ENCODE measurements at regions not wholly inside any gene's neighbourhood (a gene's known extent, or its start where the extent isn't known, plus 50 kb on each side); places are given as distances from the start of the nearest gene placed in this dataset.

DNA sequence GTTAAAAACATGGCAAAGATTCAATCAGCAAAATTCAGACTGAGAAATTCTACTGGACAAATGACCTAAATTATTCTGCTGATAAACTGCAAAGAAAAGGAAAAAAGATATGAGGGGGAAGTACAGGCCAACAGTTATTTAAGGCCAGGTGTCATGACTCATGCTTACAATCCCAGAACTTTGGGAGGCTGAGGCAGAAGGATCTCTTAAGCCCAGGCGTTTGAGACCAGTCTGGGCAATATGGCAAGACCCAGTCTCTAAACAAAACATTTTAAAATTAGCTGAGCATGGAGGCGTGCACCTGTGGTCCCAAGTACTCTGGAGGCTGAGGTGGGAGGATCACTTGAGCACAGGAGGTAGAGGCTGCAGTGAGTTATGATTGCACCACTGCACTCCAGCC lies 91.8 kb upstream of the USP15 start:
- TF ChIP-seq, protein P1, sequence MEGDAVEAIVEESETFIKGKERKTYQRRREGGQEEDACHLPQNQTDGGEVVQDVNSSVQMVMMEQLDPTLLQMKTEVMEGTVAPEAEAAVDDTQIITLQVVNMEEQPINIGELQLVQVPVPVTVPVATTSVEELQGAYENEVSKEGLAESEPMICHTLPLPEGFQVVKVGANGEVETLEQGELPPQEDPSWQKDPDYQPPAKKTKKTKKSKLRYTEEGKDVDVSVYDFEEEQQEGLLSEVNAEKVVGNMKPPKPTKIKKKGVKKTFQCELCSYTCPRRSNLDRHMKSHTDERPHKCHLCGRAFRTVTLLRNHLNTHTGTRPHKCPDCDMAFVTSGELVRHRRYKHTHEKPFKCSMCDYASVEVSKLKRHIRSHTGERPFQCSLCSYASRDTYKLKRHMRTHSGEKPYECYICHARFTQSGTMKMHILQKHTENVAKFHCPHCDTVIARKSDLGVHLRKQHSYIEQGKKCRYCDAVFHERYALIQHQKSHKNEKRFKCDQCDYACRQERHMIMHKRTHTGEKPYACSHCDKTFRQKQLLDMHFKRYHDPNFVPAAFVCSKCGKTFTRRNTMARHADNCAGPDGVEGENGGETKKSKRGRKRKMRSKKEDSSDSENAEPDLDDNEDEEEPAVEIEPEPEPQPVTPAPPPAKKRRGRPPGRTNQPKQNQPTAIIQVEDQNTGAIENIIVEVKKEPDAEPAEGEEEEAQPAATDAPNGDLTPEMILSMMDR (conservative IDR thresholded peaks at IDR 0.05), result no peak
- no peak for TF ChIP-seq EZH2 (IDR thresholded peaks at IDR 0.05; ENCODE audit: low read depth)
